OCI-LY1 (cell line): ENCODE measurements at regions not wholly inside any gene's neighbourhood (a gene's known extent, or its start where the extent isn't known, plus 50 kb on each side); places are given as distances from the start of the nearest gene placed in this dataset.

ENCODE experiments used
- H2AFZ ChIP-seq: fragments of 200-600 bp; sonication (generic), shearing (Covaris generic); 2 replicates; pipeline ENCODE4 v1.6.0; 2014; ENCODE audit warnings: antibody characterized with exemption, mild to moderate bottlenecking, low read length
- H3F3A ChIP-seq: fragments of 200-600 bp; sonication (generic), shearing (Covaris generic); 2 replicates; pipeline ENCODE4 v1.6.0; 2014; ENCODE audit warnings: mild to moderate bottlenecking, antibody characterized with exemption, low read length, moderate library complexity; ENCODE audit not compliant: insufficient read depth
- H3K27ac ChIP-seq: fragments of 200-600 bp; sonication (generic); 2 replicates; pipeline ENCODE4 v1.5.1; 2014; ENCODE audit warnings: low read length, mixed run types, mild to moderate bottlenecking, low read depth; ENCODE audit not compliant: poor library complexity, severe bottlenecking
- H3K27me3 ChIP-seq: fragments of 200-600 bp; sonication (generic); 2 replicates; pipeline ENCODE4 v1.6.0; 2014; ENCODE audit warnings: antibody characterized with exemption, mild to moderate bottlenecking, low read length, moderate library complexity; ENCODE audit not compliant: insufficient read depth
- H3K36me3 ChIP-seq: fragments of 200-600 bp; sonication (generic); 2 replicates; pipeline ENCODE4 v1.6.1; 2014; ENCODE audit warnings: mild to moderate bottlenecking, antibody characterized with exemption, low read length, moderate library complexity, mixed read lengths; ENCODE audit not compliant: insufficient read depth
- H3K4me1 ChIP-seq: fragments of 200-600 bp; sonication (generic); 2 replicates; pipeline ENCODE4 v1.5.1; 2014; ENCODE audit warnings: mild to moderate bottlenecking, low read length, moderate library complexity; ENCODE audit not compliant: insufficient read depth, severe bottlenecking
- H3K4me2 ChIP-seq: fragments of 200-600 bp; sonication (generic), shearing (Covaris generic); 2 replicates; pipeline ENCODE4 v1.6.1; 2014; ENCODE audit warnings: low read length
- H3K4me3 ChIP-seq: fragments of 200-600 bp; sonication (generic); 2 replicates; pipeline ENCODE4 v1.5.1; 2014; ENCODE audit warnings: low read length, low read depth, mild to moderate bottlenecking, mixed read lengths; ENCODE audit not compliant: poor library complexity, severe bottlenecking
- H3K79me2 ChIP-seq: fragments of 200-600 bp; shearing (Covaris generic); 2 replicates; pipeline ENCODE4 v1.6.1; 2016; ENCODE audit warnings: mixed run types, low read length, mixed read lengths; ENCODE audit not compliant: insufficient read depth
- H3K9ac ChIP-seq: fragments of 200-600 bp; sonication (generic), shearing (Covaris generic); 2 replicates; pipeline ENCODE4 v1.6.1; 2014; ENCODE audit warnings: mild to moderate bottlenecking, low read length, mixed read lengths
- H3K9me2 ChIP-seq: fragments of 200-600 bp; sonication (generic), shearing (Covaris generic); 2 replicates; pipeline ENCODE4 v1.6.1; 2014; ENCODE audit warnings: low read depth, mild to moderate bottlenecking, low read length, mixed read lengths
- H3K9me3 ChIP-seq: fragments of 200-600 bp; shearing (Covaris generic); 2 replicates; pipeline ENCODE4 v1.6.1; 2014; ENCODE audit warnings: low read length, mixed read lengths
- H4K20me1 ChIP-seq: fragments of 200-600 bp; sonication (generic), shearing (Covaris generic); 2 replicates; pipeline ENCODE4 v1.6.0; 2016; ENCODE audit warnings: mild to moderate bottlenecking, low read length; ENCODE audit not compliant: insufficient read depth
- EZH2 ChIP-seq: fragments of 200-600 bp; sonication (generic), shearing (Covaris generic); IDR thresholded peaks from 2 replicates; pipeline ENCODE4 v1.8.0; 2017; ENCODE audit warnings: borderline replicate concordance, mixed run types, mild to moderate bottlenecking, antibody characterized with exemption, low read length, moderate library complexity, mixed read lengths
- TF ChIP-seq, protein P1 (sequence below): fragments of 200-600 bp; sonication (generic), shearing (Covaris generic); IDR thresholded peaks from 2 replicates; pipeline ENCODE4 v1.5.1; 2017; ENCODE audit warnings: mild to moderate bottlenecking, antibody characterized with exemption, low read length, moderate library complexity, mixed read lengths

DNA sequence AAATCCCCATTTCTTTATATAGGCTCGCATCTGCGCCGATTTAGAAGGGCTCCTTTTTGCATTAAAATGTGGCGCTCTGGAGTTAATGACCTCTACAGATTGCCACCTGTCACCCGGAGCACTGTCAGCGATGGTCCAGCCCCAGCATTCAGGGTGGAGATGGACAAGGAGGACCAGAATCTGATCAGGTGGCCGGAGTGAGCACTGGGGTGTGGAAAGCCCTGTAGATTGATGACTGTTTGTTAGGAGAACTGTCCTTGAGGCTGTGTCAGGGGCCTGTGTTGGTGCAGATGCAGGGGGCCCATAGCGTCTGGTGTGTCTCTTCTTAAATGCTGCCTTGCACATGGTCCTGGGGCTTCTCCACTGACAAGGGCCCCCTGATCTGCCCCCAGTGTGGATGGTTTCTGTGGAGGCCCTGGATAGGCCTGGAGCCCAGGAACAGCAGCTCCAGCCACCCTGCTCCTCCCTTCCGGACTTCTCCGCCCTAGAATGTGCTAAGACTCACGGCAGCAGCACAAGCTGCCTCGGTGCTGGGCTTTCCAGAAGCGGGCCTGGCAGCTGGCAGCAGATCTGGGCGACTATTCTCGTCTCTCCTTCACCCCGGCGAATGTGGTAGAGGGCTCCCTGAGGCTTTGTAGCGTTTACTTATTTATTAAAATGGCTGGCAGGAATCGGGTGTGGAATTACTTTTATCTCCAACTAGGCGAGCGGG is 1333.3 kb downstream of the BRD1 start:
- Histone ChIP-seq H3K4me3 (no peak overlapping the region), H3K4me1 (peaks cover 11% of the 10 kb centered on the region), H3K4me2 (no peak overlapping the region), H3K27me3 (0 out of 2 replicates have a peak, but pooled peaks cover 5% of the 10 kb centered on the region), H3K9ac (no peak overlapping the region), H3K27ac (no peak overlapping the region), H3K79me2 (no peaks in the 10 kb centered on the region), H4K20me1 (no peaks in the 10 kb centered on the region), H3K36me3 (no peaks in the 10 kb centered on the region), H2AFZ (no peak overlapping the region), H3K9me3 (no peaks in the 10 kb centered on the region), H3K9me2 (no peaks in the 10 kb centered on the region), H3F3A (no peaks in the 10 kb centered on the region)
- TF ChIP-seq, protein P1, sequence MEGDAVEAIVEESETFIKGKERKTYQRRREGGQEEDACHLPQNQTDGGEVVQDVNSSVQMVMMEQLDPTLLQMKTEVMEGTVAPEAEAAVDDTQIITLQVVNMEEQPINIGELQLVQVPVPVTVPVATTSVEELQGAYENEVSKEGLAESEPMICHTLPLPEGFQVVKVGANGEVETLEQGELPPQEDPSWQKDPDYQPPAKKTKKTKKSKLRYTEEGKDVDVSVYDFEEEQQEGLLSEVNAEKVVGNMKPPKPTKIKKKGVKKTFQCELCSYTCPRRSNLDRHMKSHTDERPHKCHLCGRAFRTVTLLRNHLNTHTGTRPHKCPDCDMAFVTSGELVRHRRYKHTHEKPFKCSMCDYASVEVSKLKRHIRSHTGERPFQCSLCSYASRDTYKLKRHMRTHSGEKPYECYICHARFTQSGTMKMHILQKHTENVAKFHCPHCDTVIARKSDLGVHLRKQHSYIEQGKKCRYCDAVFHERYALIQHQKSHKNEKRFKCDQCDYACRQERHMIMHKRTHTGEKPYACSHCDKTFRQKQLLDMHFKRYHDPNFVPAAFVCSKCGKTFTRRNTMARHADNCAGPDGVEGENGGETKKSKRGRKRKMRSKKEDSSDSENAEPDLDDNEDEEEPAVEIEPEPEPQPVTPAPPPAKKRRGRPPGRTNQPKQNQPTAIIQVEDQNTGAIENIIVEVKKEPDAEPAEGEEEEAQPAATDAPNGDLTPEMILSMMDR = no peak
- TF ChIP-seq EZH2 = no peak

DNA sequence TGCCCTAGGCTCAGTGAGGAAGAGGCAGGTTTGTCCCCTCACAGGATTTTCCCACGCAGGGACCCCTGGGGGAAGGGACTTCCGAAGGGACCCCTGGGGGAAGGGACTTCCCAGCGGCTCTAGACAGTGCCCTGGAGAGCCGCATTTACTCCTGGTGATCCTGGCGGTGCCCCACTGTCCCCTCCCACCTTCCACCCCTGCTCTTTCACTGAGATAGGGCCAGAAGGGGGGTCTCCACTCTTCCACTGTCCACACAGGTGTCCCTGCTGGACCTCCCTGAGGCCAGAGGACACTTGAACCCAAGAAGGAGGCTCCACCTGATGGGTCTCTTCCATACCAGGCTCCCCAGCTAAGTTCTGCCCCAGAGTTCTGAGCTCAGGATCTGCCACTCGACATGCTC is 1333.9 kb downstream of the BRD1 start:
- Histone ChIP-seq H4K20me1 (no peaks in the 10 kb centered on the region), H3K9ac (no peak overlapping the region), H2AFZ (no peak overlapping the region), H3K4me2 (no peak overlapping the region), H3K79me2 (no peaks in the 10 kb centered on the region), H3K4me1 (peaks cover 11% of the 10 kb centered on the region), H3F3A (no peaks in the 10 kb centered on the region), H3K9me3 (no peaks in the 10 kb centered on the region), H3K27ac (no peak overlapping the region), H3K36me3 (no peaks in the 10 kb centered on the region), H3K4me3 (no peak overlapping the region), H3K27me3 (0 out of 2 replicates have a peak, but pooled peaks cover 5% of the 10 kb centered on the region), H3K9me2 (no peaks in the 10 kb centered on the region)
- TF ChIP-seq, protein P1 = no peak
- TF ChIP-seq EZH2 = no peak

DNA sequence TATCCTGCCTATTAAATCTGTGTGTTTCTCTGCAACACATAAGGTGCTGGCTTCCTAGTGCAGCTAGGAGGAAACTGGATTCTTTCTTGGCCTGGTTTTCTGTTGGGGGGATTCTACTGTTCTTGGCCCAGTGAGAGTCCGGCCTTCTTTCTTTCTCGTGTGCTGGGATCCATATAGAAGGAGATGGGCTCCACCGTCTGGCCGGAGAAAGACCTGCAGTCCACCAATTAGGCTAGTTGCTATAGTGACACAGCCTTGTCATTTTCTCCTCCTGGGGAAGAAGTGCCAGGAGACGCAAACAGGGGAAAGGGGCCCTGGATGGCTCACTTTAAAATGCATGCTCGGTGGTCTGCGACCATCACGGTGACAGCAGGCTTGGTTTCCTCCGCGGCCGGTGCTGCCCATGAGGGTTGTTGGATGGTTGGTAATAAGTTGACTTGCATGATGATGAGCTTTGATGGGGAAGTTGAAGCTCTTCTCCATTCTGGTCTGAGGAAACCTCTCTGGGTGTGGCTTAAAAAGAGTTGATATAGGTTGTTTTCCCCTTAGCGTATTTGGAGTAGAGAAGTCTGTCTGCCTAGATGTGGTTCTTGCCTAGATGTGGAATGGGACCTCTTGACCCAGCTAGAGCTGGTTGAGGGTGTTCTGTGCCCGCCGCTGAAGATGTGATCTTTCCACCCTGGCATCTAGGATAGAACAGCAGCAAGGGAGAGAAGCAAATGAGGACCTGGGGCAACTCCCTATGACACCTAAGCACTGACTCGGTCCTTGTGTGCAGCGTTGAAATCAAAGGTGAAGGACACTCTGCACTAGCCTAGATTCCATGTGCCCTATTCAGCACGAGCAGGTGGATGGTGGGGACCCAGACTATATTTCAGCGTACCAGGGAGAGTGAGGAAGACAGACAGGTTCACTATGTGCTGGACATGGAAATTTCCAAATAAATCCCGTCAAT is 1335.0 kb downstream of the BRD1 start:
- Histone ChIP-seq H3K9me2 (no peaks in the 10 kb centered on the region), H3K36me3 (no peaks in the 10 kb centered on the region), H4K20me1 (no peaks in the 10 kb centered on the region), H3K27ac (no peak overlapping the region), H3F3A (no peaks in the 10 kb centered on the region), H3K27me3 (0 out of 2 replicates have a peak, but pooled peaks cover 5% of the 10 kb centered on the region), H2AFZ (no peak overlapping the region), H3K4me3 (no peak overlapping the region), H3K9me3 (no peaks in the 10 kb centered on the region), H3K79me2 (no peaks in the 10 kb centered on the region), H3K4me1 (peaks cover 11% of the 10 kb centered on the region), H3K4me2 (no peak overlapping the region), H3K9ac (no peak overlapping the region)
- TF ChIP-seq EZH2 = no peak
- TF ChIP-seq, protein P1 = peak; percentile 92
